ENCODE measurements at regions not wholly inside any gene's neighbourhood (a gene's known extent, or its start where the extent isn't known, plus 50 kb on each side); places are given as distances from the start of the nearest gene placed in this dataset.
"Not testable (repeated sequence)": the region's sequence is repeated elsewhere in the genome, so short reads cannot be mapped to it uniquely, and the experiment has no call there.

DNA sequence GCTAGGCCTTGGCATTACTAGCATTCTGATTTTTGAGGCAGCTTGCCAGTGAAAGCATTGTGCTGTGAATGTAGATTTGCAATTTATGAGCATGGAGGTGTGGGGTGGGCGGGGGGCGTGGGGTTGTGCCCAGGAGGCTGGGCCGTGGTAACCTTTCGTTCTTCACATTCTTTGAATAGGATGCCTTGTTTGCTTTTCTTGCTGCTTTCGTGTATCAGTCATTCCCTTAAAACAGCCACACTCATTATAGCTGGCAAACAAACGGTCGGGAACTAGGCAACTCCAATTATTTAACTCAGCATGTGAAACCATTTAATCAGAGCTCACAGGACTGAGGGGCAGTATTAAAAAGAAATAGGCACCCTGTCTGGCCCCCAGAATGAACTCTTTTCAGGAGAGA, 115.9 kb upstream of the PELI2 start:
- DNase-seq, result no peak

DNA sequence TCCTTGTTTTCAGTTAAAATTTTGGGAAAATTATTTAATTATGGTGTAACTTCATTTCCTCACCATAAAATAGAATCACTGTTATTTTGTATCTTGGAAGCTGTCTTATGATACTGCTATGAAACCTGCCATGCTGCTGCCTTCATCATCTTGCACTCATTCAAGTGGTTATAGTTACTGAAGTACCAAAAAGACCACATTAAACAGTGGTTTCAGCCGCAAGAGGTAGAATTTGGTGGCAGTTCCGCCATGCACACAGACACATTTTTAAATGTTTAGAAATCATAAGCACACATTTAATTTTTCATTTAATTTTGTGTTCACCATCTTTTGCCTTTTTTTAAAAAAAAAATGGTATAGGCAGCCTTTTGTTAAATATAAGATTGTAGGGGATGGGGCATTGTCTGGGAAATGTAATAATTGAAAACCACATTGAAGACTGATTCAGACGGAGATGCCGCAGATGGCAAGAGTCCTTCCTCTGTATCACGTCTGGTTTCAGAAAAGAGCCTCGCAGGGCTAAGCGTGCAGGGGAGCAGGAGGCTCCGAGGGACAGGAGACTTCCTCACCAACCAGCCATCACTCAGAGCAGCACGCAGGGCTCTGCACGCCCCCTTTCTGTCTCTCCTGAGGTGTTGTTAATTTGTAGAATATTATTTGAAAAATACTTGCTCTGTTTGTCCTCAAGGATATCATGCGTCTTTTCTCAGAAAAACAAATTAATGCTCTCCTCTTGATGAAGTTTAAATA, 115.2 kb upstream of the PELI2 start:
- no peak for DNase-seq

DNA sequence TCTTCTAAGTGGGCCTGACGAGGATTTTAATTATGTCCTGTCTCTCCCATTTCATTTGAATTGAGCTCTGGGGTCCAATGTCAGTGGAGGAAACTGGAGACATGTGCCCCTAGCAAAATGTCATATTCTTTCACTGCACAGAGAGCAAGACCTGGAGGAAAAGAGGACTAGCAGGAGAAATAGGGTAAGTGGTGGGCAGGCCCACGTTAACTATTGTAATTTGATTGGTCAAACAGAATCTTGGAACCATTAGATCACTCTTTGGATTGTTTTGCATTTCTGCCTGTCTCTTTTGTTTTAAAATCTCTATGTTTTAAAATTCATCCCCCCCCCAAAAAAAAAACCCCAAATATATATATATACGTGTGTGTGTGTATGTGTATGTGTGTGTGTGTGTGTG, 113.9 kb upstream of the PELI2 start:
- DNase-seq, result no peak

DNA sequence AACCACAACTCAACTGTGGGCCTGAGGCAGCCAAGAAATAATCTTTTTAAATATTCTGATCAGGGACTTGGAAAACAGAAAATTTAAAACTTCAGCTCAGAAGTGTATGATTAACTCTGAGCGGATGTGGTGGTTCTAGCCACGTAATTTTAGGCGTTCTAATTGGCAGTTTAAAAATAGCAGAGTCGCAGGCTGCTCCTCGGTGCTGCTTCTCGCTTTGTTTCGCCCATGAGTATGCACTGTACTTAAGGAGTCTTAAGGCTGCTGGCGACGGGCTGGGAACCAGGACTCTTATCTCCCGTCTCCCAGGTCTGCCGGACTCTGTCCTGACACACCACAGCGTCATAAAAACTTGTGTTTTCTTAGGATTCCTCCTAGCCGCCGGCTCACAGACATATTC, 113.4 kb upstream of the PELI2 start:
- DNase-seq, result no peak

DNA sequence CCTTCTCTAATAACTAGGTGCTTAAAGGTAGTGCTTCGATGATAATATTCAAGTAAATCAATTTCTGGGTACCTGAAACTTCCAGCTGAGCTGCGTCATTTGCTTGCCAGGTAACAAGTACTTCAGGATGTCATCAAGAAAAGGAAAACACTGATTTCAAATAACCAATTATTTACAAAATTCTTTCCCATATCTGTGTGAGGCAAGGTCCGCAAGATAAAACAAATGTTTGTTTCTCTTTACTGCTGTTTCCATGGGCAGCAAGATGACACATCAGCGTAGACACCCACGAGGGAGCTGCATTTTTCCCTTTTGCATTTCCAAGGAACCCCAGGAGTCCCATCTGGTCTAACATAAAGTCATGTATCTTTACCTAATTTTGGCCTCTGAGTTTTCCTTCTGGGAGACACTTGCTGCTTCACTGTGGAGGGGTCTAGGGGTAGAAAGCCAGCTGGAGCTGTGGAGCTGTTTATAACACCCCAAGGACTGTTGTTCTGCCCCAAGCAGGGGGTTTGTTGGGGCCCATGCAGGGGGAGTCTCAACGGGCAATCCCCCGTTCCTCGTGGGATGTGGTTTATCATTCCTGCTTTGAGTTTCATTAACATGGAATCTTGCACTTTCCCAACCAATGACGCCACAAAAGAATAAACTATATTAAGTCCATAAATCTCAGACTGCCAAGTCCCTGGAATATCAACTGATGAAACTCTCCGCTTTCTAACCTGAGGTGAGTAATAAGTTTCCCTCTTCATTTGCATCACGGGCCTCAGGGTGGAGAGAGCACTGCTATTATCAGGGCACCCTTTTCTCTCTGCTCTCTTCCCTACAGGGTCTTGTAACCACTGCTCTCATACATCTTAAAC, 112.8 kb upstream of the PELI2 start:
- no peak for DNase-seq

DNA sequence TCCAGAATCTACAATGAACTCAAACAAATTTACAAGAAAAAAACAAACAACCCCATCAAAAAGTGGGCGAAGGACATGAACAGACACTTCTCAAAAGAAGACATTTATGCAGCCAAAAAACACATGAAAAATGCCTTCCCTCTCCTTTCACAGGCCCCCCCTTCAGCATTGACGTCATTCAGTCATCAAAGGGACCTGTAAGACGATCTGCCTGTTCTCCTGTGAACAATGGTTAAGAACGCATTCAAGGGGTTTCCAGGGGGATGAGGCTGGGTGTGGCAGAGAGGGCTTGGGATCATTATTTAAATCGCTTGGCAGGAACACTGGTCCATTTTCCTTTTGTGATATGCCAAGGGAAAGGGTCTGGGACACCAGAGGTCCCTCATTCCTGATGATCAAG, 110.7 kb upstream of the PELI2 start:
- not testable (repeated sequence) for DNase-seq

DNA sequence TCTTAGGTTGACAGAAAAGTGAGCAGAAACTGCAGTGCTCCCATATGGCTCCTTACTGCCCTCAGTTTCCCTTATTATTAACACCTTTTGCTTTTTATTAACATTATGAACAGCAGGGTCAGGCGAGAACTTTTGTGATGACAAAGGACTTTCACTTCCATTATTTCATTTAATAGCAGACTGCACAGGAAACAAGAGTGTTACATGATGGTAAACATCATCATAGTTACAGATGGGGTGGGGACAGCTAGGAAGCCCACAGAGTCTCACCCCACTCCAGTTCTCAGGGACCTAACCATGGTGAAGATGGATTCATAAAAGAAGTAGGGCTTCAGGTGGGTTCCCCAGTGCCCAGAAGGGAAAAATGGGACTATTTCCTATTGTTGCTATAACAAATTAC, 110.1 kb upstream of the PELI2 start:
- peak in 1 of 2 donors; percentile 3 for DNase-seq

DNA sequence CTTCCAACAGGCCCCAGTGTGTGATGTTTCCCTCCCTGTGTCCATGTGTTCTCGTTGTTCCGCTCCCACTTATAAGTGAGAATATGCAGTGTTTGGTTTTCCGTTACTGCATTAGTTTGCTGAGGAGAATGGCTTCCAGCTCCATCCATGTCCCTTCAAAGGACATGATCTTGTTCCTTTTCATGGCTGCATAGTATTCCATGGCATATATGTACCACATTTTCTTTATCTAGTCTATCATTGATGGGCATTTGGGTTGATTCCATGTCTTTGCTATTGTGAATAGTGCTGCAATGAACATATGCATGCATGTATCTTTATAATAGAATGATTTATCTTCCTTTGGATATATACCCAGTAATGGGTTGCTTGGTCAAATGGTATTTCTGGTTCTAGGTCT, 109.5 kb upstream of the PELI2 start:
- not testable (repeated sequence) for DNase-seq

DNA sequence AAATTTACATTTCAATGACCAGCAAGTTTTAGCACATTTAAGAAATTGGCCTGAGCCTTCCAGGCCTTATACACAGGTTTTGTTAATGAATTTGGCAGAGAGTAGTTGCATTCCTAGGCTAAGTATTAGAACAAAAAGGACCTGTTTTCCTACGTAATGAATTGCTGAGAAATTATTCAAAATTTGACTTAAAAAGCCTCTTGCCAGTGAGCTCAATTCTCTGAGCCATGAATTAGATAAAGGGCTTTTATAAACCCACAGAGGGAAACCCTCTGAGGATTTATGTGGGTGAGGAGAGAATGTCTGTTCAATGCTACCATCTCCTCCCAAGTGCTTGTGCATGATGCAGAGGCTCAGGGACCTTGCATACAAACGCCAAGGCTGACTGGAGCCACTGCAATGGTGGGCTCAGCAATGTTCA, 94.5 kb upstream of the PELI2 start:
- DNase-seq, result no peak

DNA sequence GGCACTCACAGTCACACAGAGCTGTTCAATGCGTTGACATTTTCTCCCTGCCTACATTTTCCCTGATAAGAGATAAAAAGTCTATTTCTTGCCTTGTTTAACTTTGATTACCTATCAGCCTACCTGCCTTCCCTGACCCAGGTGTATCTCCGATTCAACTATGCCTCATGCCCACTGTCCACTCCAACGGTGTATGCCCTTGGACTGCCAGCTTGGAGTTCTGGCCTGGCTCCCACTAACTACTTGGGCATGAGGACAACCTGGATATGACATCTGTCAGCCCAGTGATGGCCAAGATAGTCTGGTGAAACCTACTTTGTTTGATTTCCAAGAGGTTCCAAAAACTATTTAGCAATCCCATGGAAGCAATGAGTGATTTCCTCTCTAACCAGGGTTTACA, 93.0 kb upstream of the PELI2 start:
- no peak for DNase-seq

DNA sequence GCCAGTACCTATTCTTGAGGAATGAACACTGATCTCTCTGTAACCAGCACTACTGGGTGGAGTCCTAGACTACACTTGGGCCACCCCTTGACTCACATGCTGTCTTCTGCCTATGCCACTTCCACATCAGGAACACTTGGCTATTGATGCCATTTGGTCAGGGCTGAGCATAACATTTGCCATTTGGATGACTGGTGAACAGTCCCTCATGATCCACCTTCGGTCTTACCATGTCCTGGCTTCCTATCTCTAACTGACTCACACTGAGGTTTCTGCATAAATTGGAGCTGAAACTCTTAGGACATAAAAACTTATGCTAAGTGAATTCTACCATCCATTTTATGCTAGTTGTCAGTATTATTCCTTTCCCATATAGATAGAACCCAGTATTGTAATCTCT, 91.7 kb upstream of the PELI2 start:
- DNase-seq, result no peak

DNA sequence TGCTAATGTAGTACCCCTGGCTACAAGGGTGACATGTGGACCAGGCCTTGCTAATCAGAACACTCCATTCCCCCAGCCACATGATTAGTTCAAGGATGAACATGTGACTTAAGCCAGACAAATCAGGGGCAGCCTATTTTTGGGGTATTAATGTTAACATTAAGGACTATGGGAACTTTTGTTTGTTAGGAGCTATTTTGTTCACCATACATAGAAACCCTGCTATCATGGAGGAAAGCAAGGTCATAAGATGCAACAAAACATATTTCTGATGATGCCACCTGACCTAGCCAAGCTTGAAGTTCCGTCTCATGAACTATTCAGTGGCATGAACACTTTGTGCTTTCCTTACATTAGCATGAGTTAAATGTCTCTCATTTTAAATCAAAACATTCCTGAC, 90.8 kb upstream of the PELI2 start:
- no peak for DNase-seq

DNA sequence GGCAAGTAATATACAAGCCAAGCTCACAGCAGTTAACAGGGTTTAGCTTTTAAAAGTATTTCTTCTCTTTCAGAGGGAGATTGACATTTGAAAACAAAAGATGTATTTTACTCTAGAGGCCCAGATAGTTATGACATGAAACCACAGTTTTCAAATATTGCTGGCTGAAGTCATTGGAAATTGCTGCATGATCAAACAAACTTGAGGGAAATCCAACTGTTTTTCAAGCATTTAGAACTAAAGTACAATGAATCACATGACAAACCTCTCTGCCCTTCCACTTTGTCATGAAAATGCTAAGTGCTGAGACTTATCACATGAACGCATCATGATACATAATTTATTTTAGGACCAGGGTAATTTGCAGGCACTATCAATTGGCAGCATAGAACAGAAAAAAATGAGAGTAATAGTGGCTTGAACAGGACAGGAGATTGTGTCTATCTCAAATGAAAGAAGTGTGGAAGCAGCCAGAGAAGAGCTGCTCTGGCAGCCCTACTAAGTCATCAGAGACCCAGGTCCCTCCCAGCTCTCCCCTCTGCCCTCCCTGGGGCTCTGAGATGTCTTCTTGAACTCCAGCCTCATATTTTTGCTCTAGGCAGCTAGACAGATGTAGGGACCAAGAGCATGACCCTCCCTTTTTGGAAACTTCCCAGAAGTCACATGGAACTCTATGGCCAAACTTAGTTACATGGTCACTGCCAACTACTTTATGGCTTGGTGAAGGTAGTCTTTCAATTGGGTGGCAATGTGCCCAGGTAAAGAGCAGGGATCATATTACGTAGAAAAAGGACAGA, 90.1 kb upstream of the PELI2 start:
- DNase-seq, result no peak

DNA sequence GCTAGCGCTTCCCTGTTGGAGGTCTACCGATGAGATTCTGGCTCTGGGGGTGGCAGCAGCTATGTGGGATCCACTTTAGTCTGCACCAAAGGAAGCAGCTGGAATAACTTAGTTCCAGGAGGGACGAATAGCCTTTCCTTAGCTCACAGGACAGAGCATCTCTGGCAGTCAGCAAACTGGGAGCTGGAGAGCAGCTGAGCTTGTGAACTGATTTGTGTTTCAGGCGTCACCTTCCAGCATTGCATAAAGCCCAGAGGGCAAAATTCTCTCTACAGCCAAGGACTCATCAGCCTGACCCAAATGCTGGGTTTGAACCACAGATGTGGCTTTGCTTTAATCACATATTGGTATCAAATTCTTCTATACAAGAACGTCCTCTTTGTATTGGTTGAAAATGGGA, 81.9 kb upstream of the PELI2 start:
- DNase-seq, result no peak

DNA sequence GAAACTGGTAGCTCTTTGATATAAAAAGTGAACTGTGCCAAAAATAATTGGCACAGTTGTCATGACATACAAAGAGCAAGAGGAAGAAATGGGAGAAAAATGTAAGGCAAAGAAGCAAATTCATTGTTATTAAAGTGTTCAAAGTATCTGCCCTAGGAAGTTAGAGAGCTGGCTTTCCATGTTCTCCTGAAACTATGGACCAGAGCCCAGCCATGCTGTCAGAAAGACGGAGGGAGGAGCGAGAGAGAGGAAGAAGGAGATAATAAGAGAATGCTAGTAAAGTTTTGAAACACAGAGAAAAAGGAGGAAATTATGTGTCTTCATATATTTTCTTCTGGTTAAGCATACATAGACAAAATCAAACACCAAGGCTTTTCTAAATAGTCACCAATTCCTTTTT, 78.1 kb upstream of the PELI2 start:
- no peak for DNase-seq

DNA sequence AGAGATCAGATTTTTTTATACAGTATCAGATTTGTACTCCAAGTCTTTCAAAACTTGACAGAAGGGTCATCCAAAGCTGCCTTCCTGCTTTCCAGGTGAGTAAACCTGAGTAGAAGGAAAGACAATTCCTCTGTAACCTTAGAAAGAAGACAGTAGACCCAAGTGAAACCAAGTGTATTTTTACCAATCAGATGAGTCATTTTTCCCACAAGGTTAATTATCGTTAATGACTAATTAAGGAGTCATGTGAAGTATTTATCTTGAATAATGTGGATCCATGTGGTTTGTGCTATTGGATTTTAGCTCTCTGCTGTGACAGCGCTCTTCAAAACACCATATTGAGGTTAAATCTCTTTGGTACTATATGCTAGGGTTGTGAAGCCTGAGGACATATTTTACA, 74.0 kb upstream of the PELI2 start:
- DNase-seq, result no peak

DNA sequence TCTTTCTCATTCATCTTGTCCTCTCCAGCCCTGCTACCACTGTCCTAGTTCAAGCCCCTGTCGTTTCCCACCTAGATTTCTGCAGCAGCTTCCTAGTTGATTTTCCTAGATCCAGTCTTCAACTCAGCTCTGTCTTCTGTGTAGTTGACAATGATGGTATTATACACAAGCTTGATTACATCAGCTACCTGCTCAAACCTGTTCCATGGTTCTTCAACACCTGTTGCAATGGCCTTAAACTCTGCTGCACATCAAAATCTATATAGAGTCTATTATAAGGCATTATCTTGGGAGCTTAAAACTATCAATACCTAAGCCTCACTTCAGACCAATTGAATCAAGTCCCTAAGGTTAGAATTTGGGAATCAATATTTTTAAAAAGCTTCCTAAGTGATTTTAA, 71.7 kb upstream of the PELI2 start:
- no peak for DNase-seq

DNA sequence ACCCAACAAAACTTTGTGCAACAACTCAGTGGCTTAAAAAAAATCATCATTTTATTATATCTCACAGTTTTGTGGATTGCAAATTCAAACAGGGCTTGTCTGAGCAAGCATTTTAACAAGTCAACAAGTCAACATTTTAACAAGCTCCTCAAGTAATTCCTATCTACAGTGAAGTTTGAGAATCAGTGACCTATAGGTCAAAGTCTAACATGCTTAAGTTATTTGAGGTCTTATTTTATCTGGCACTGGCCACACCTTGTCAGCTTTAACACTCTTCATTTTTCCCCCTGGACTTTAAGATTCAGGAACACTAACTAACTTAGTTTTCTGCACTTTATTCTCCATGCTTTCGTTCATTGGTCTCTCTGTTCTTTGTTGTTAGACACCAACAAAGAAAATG, 71.2 kb upstream of the PELI2 start:
- DNase-seq, result no peak

DNA sequence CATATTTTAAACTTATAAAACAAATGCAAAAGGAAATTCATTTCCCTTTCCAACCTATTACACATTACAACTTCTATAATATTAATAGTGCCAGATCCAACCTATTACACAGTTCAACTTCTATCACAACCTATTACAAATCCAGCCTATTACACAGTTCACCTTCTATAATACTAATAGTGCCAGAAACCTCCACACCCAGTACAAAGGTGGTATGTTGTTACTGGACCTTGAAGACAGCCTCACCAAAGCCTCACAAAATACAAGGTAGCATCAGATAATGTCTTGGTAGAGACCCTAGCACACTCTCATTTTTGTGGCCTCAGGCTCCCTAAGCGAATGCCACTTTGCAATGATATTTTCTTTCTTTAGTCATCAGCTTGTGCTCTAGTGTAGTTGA, 68.7 kb upstream of the PELI2 start:
- DNase-seq, result no peak

DNA sequence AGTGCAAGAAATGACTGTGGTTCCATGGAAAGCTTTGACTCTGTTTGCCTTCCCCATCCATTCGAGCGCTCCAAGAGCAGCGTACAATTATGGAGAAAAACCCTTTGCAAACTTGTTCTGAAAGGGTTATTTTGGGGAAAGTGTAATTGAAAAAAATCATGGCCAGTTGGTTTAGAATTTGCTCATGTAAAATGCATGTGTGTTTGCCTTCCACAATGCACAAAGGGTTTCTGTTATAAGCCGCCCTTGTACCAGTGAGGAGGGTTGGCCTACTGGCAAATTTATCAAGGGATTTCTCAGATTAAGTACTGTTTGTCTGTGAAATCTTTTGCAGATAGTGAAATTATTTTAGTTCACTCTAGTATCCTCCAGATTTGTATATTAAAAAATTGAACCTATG, 62.7 kb upstream of the PELI2 start:
- DNase-seq, result no peak

DNA sequence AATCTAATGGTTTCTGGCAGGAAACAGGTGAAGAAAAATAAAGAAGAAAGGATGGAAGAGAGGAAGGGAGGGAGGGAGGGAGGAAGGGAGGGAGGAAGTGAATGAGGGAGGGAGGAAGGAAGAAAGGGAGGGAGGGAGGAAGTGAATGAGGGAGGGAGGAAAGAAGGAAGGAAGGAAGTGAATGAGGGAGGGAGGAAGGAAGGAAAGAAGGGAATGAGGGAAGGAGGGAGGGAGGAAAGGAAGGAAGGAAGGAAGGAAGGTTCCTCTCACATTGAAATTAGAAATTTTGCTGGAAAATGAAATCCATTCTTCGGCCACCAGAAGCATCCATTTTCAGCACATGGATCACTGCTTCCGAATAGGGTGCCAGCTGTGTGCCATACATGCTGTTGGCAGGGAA, 62.2 kb upstream of the PELI2 start:
- no peak for DNase-seq

DNA sequence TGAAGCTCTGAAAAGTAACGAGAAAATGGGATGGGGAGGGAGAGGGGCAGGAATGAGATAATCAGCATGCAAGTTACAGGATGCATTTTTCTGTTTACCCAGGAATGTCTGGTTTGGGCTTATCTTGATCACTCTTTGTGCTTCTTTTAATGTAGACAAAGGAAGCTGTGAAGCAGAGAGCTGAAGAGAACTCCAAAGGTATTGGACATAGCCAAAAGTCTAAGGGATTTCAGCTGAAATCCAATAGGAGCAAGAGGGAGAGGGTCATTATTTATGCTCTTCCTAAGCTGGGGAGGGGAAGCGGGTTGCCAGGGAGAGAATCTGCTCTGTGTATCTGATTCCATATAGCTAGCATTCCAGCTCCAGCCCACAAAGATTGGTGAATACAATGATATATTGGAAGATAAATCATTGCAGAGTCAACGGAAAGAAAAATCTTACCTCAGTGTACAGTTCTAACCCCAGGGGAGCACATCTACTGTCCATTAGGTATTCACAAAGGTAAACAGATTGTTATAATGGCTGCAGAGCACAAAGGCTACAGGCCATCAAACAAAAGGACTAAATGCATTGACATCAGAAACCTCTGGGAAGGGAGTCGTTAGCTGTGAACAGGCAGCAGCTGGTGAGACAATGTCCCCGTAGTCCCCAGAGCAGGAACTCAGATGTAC, 61.0 kb upstream of the PELI2 start:
- DNase-seq, result no peak

DNA sequence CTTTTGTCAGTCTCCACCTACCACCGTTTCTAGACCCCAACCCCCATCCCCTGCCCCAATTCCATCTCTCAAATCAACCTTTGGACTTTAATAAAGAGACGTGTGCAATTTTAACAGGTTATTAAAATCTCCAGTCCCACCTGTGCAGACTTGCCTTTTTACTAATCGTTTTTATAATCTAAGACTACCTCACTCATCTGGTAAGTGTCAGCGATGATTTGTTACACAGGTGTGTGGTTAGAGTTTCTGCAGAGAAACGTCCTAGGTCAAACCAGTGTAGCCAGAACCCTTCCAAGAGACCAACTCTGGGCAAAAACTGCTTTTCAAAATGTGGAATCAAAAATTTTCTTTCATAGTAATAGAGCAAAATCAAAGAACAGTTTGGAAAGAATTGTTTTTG, 60.4 kb upstream of the PELI2 start:
- DNase-seq, result no peak

All from inflammatory macrophage treated with lipopolysaccharide for 1 hour (primary cell).